Umbilical cord (tissue), 1 donor: ENCODE measurements at regions not wholly inside any gene's neighbourhood (a gene's known extent, or its start where the extent isn't known, plus 50 kb on each side); places are given as distances from the start of the nearest gene placed in this dataset.

Experiments
- DNase-seq: peaks from one replicate; pipeline ENCODE4 v3.0.0-alpha.2; 2015; ENCODE audit warnings: low spot score

DNA sequence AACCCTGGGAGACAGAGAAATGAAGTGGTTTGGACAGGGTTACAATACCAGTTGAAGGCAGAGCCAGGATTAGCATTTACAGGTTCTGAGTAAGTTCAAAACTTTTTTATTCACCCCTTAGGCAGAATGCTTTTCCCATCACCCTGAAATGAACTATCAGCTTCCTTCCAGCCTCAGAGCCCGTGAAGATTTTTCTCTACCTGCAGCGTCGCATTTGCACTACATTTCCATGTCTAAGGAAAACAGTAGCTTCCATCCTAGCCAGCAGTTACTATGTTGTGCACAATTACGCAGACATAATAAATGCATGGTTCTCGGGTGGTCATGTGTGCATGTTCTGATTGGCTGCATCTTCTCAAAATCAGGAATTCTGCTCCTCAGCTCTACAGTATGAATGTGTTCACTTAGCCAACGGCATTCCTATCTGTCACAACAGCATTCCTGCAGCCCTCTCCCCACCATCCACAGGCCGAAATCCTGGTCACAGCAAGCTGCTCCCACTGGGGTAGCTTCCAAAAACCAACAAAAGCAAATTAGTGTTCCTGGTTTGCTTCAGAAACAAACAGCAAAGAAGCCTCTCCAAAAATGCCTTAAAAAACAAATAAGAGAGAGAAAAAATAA is 510.8 kb upstream of the SEMA6D start:
- no peak for DNase-seq

DNA sequence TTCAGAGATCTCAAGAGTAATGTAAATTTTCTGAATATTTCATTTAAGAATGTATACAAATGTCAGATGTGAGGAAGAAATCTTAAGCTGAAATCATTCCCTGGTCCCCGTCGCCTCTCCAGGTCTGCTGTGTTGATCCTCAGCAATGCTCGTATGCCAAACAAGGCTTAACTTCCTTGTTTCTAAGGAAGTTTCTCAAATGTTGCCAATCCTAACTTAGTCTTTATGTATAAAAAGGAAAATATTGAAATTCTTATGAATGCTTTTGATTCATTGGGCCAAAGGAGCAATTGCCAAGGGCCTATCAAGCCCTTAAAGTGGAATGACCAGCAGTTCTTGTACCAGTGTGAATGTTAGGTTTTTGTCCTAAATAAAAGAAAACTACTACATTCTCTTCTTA is 507.7 kb upstream of the SEMA6D start:
- DNase-seq, result no peak

DNA sequence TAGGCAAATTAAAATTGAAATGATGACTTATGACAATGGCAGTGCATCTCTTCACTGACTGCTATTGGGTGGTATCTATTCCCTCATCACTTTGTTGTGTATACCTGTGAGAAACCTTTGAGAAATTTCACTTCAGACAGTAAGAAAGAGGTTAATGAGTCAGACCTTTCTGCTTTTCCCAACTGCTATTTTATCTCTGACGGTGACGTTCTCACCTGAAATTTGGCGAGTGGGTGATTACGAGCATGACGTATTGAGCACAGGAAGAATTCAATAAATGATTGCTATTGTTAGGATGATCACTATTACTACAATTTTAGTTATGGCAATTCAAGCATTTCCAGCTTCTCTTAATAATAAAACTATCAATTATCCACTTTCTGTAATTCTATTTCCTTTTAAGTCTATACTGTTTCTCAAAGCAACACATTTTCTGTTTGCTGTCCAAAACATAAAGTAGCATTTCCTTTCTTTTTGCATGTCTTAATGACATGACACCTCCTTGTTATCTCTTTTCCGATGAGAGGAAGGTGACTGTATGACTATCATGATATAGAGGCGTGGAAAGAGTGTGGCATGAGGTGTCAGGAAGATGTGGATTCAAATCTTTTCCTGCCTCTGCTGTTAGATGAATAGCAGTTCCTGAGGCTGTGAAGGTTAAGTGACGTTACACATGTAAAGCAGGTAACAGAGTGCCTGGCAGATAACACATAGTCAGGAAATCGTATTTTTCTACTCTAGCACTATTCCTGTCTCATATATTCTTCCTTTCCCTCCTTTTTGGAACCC is 504.9 kb upstream of the SEMA6D start:
- DNase-seq, result no peak

DNA sequence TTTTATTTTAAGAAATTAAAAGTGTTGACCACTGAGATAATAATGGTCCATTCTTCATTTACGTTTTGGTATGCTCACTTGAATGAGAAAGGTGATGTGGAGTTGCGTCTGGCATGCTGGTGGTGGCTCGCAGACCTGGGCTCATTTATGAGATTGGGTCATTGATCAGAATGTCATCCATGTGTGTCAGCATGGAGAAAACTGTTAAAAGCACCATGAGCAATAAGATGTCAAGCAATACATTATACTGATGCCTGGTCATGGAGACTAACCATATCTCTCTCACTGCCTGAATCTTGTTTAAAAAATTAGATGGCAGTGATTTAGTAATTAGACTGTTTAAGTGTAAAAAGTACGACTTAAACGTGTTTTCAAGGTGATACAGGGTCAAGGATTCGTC is 503.4 kb upstream of the SEMA6D start:
- no peak for DNase-seq

DNA sequence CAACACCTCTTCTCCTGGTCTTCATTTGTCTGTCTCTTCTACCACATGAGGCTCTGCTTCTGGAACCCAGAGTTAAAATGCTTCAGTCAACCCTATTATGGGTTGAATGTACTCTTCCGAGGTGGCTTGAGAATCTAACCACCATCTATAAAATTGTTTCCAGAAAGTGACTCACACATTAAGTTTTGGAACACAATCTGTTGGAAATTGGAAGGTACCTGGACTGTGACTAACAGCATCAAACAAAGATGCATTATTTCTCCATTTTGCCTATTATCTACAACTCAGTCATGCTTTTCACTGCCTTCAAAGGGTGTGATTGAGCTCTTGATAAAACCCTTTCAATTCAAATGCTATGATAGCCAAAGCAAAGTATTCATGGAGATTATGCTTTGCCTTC is 499.0 kb upstream of the SEMA6D start:
- no peak for DNase-seq

DNA sequence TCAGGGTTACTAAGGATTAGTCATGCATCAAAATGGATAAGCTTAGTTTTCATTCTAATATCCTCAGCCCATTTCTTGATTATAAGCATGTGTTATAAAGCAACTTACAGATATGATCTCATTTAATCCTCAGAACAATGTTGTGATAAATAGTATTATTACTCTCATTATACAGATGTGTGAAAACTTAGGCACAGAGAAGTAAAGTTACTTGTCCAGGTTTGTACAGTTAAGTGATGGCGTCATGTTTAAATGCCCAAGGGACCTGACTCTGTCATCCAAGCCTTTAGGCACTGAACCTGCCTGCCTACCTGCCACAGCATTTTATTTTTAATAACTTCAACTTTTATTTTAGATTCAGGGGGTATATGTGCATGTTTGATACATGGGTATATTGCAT is 472.9 kb upstream of the SEMA6D start:
- no peak for DNase-seq

DNA sequence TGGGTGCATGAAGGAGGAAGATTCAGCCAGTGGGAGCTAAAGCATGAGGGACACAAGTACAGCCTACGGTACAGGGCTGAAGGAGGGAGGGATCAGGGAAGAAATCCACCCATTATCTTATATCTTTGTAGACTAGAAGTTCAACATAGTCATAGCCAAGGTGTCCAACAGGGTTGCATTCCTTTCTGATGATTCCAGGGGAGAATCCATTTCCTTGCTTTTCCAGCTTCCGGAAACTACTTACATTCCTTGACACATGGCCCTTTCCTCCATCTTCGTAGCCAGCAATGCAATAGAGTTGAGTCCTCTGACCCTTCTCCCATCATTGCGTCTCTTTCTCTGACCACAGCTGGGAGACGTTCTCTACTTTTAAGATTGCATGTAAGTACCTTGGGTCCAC is 471.0 kb upstream of the SEMA6D start:
- DNase-seq, result no peak

DNA sequence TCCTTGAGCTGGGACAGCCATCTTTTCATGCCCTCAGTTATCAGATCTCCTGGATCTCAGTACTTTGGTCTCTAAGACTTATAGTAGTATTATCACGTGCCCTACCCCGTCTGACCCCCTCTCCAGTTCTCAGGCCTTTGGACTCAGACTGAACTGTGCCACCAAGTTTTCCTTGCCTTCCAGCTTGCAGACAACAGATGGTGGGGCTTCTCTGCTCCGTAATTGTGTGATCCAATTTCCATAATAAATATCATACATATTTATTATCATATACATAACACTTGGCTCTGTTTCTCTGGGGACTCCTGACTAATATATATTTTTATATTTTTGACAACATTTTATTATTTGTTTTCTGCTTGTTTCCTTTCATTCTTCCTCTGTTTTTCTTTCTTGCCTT is 458.8 kb upstream of the SEMA6D start:
- DNase-seq, result no peak

DNA sequence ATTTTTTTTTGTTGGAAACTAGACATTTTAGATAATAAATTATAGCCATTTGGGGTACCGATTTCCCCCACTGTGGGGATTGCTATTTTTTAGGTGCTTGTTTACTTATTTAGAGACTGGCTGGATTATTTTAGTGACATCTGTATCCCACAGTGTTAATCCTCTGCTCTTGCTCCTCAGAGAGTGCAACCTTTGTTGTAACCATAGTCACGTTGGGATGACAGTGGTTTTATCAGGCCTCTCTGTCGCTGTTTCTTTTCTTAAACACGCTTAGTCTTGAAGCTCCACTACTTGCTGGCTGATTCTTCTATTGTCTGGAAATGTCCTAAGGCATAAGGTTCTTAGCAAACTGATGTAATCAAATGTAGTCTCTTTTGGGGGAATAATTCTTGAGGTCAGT is 451.6 kb upstream of the SEMA6D start:
- no peak for DNase-seq

DNA sequence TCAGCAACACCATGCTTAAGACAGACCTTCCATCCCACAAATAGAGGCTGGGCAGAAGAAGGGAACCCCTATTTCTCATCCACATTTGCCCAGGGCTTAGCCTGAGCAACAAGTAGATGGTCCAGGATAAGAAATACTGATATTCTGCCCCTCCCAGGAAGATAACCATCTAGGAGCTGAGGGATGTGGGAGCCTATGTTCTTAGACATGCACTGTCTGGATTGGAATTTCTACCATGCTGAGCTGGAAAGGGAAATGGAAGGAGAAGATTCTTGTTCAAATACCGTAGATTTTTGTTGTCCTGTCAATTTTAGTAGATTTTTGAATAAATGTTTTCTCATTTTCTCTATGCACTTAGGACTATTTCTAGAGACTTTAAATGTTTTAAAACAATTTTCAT is 450.7 kb upstream of the SEMA6D start:
- DNase-seq, result no peak

DNA sequence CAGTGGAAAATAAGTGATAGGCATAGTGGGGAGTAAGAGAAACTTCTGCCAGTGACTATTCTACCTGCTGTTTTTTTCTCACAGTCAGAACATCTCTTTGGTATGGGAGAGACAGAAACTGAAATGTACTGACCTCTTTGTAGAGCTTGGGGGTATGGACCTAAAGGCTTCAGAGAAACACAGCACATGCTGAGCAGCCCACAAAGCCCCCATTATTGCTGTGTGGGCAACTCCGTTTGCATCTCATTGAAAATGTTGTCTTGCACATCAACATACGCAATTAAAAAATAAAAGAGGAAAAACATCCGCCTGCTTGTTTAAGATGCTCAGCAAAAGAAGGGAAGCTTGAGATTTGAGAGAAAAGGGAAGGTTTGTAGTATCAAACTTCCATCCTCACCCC is 443.4 kb upstream of the SEMA6D start:
- no peak for DNase-seq

DNA sequence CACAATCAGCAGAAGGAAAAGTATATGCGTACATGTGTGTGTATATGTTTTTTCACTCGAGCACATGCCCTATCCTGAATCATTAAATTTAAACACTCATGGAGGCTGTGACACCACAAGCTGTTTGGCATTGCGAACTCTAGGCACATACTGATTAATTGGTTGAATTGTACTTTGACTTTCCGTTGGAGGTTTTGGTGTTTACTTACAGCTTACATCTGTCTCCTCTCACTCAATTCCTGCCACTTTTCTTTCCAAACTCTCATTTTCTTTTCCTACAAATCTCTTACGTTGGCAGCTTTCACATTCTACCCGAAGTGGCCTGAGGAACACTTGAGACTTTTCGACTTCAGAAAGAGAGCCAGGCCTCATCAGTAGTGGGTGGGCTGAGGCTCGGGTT is 434.1 kb upstream of the SEMA6D start:
- no peak for DNase-seq

DNA sequence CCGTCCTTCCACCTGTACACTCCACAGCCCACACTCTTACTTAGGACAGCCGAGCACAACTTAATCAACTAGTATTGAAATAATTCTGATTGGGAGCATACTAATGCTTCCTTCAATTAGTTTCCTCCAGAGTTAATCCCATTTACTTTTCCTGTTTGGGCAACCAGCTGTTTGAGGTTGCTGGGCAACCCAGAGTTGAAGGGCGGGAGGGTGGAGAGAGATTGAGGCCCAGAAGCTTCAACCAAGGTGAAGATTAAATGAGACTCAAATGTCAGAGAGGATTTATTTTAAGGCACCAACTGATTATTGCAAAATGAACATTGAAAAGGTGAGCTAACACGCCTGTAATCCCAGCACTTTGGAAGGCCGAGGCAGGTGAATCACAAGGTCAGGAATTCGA is 428.5 kb upstream of the SEMA6D start:
- no peak for DNase-seq

DNA sequence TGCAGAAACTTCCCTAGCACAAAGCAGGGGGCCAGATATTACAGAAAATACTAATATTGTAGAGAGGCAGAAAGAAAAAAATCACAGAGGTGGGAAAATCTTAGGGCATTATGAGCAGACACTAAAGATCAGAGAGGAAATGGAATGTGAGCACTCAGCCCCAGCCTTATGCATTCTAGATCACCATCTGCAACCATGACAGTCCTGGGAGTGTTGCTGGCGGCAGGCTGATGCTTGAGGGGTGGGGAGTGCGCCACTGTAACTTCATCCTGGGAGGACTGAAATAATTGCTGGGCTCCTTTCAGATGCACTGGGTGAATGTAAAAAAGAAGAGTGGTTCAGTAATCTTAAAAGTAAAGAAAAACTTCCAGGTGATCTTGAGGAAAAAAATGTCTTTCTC is 427.6 kb upstream of the SEMA6D start:
- DNase-seq, result no peak

DNA sequence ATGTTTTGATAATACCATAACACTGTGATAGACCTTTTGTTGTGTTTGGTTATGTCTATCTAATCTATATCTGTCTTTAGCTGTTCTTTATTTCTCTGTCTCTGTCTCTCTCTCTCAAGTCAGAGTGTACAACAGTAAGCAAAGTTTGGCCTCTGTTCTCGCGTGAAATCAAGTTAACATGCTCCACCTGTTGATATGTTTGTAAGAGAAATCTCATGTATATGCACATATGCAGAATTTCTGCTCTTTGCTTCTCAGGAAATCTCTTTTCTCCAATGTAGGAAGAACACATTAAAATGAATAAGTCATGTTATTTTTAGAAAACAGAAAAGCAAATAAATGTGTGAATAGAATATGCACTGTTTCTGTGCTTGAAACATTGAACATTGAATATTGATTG is 425.5 kb upstream of the SEMA6D start:
- no peak for DNase-seq

DNA sequence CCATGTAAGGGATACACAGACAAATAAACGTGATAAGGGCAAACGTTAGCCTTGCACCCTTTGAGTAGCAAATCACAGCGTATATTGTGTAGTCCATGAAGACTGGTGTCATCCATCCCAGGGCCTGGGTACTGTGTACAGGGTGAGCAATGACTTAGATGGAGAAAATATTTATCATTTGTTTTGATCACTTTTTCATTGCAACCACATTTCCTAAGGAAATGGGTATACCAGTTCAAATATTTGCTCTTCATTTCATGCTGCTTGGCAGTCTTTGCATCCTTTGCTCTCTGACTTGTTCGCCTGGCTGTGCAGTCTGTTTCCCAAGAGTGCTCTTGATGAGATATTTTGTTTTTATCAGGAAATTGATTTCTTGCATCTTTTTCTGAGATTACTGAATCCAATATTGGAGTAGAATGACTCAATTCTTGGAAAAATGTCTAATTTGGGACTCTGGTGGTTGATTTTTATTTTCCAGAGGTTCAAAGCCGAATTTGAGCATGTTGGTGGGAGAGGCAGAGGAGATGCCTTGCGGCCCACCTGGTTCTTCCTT is 424.6 kb upstream of the SEMA6D start:
- DNase-seq, result no peak

DNA sequence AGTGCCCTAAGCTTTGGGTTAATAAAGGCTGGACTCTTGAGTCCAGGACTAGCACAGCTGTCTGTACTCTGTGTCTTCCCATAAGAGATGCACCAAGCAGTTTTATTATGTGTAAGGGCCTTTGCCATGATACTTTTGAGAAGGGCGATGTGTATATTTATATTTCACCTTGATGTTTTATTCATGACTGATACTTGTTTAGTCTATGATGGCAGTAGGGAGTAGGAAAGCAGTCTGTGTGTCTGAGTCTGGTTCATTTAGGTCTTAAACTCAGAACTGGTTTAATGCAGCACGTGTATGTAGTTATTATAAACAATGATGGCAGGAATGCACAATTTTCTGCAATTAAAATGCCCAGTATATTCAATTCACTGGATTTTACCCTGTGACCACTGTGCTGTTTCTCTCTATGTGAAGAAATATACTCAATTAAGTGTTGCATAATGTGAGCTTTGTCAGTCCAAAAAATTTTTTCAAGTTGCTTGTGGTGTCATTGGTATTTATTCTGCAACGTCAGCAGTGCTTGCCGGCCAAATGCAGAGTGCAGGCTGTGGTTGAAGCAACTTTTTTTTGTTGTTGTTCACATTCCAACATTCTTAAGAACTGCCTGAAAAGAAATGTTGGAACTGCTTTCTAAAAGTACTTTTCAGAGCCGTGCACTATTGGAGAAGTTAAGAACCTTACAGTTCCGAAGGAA is 423.7 kb upstream of the SEMA6D start:
- DNase-seq, result peak; percentile 92

DNA sequence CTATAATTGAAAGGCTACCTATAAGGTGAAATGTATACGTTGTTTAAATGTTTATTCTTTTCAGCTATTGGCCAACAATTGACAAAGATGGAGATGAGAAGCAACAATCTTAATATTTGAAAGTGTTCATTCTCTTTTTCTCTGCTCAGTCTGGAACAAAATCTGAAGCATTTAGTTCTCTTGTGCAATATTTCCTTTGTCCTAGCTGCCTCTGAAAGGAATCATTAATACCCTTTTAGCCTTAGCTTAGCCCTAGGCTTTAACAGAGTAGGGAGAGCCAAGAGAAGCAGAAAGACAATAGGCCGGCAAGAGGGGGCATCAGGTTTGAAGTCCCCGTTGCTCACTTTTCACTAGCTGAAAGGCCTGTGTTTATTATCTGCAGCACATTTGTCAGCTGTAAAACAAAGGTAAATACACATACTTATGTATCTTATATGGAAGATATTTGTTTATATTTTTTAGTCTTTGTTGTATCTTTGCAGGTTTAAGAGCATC is 422.5 kb upstream of the SEMA6D start:
- peak; percentile 37 for DNase-seq

DNA sequence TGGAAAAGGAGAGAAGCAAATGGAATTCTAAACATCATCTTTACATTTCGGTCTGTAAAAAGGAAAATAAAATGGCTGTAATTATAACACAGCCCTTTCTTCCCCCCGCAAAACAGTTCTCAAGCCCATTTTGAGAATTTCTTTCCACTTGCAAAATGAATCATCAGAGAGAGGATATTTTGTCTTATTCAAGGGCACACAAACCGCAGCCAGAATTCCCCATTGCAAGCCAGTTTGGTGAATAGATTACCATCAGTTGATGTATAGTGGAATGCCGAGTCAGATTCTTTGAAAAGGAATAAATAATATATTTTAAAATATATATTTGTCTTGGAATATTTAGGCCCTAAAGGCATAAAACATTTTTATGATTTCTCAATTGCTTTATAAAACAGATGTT is 420.4 kb upstream of the SEMA6D start:
- no peak for DNase-seq

DNA sequence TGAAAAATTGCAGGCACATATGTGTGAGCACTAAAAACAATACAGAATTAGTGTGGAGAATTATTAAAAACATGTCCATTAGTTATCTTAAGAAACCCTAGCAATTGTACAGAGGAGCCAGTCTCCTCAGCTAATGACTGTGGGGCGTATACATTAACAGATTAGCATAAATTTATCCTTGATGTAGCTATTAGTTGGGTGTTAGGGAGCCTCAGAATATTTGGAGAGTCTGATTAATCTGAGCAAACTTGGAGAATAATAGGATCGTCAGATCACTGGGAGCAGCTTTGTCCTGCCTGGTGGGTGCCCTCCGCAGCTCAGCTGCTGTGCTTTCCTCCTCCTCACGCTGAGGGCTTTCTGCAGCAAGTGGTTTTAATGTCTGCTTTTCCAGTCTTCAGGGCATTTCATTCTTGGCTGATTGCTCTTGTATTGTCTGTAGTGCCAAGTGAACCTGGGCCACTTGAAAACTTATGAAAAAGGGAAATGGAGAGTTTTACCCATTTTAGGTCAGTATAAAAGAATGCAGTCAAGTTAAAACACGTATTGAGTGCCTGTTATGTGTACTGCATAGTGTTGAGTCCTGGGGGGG is 417.4 kb upstream of the SEMA6D start:
- DNase-seq, result no peak

DNA sequence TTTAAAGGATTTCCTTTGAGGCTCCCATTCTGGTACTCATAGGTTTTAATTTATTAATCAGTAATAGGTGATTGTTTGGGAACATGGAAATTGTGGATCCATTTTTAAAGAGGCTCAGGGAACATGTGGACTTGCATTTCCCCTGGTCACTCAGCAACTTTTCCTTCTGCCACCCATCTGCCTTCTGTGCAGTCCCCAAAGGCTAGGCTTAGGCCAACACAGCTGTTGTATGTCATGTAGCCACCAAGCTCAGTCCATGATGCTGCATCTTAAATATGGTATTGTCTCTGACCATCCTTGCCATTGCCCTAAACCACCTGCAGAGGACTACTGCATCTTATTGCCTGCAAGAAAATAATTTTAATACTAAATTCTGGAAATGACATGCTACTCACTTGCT is 416.7 kb upstream of the SEMA6D start:
- no peak for DNase-seq

DNA sequence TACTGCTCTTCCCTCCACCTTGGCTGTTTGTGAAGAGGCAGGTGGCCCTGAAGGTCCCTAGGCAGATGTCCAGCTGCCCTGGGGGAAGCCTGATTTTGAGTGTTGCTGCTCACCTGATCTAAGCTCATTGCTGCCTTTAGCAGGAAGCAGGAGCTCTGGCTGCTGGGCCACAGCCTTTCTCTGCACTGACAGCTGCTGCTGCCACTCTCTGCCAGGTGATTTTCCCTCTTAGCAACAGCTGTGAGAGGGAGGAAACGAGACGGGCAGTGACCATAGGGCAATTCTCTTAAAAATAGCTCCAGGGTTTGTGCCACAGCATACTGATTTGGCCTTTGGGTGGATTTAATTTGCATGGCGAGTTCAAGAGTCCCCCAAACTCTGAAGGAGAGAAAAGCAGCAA is 415.8 kb upstream of the SEMA6D start:
- DNase-seq, result no peak
